GM12801 (cell line): ENCODE measurements at regions not wholly inside any gene's neighbourhood (a gene's known extent, or its start where the extent isn't known, plus 50 kb on each side); places are given as distances from the start of the nearest gene placed in this dataset.

ENCODE experiments used
- CTCF ChIP-seq: IDR thresholded peaks from one replicate; pipeline ENCODE4 v1.5.1; 2011; ENCODE audit warnings: control low read depth; ENCODE audit not compliant: insufficient read length; ENCODE audit errors: extremely low read depth

DNA sequence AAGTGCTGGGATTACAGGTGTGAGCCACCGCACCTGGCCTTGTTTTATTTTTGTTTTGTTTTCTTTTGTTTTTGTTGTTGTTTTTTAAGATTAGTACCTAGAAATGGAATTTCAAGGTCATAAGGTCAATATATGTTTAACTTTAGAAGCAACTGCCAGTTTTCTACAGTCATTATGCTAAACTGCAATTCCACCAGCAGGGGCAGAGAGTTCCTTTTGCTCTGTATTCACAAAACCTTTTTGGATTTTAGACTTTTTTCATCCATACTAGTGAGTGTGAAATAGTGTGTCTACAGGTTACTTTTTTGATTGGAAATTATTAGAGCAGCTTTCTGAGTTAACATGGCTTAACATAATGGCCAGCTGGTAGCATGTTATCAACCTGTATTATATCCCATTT lies 580.6 kb downstream of the TRIML1 start:
- no peak for TF ChIP-seq CTCF

GRCh38 chr4:188722911-188723310 lies 583.7 kb downstream of the TRIML1 start:
- no peak for TF ChIP-seq CTCF

GRCh38 chr4:188727746-188728145 lies 588.5 kb downstream of the TRIML1 start:
- no peak for TF ChIP-seq CTCF

DNA sequence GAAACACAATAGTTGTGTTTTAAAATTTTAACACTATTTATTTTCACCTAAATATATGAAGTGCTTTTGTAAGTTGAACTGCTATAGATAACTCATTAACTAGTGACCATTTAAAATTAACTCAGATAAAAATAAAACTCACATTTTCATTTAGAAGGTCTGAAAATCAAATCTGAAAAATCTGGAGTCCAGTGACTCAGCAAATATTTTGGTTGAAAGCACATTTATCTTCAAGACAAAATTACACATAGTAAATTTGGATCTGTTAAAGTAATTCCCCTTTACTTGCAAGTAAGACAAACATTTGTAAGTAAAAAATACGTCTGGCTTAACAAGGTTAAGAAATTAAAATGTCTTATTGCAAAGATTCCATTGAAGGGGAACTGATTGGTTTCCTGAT lies 589.1 kb downstream of the TRIML1 start:
- no peak for TF ChIP-seq CTCF

DNA sequence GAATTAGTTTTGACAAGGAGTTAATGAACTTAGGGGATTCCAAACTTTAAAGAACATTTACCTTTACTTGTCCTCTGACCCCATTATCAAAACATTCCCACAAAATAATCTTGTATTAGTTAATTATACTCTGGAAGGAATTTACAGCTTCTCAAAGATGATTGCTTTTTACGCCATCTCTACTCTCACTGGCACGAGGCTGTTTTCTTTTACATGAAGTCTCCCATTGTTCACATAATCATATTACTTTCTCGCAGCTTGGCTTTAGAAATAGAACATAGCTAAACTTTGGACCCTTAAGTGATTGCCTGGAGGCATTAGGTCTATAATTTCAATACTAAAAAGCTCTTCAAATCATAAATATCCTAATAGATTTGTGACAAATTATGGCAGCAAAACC lies 592.9 kb downstream of the TRIML1 start:
- no peak for TF ChIP-seq CTCF

GRCh38 chr4:188735082-188735481 lies 595.8 kb downstream of the TRIML1 start:
- no peak for TF ChIP-seq CTCF

- no peak for TF ChIP-seq CTCF
Observed at GRCh38 chr4:188737251-188738002, 598.2 kb downstream of the TRIML1 start.
